Medulla oblongata (tissue), 1 donor: ENCODE measurements at regions not wholly inside any gene's neighbourhood (a gene's known extent, or its start where the extent isn't known, plus 50 kb on each side); places are given as distances from the start of the nearest gene placed in this dataset.

Source experiments
- DNase-seq: peaks from one replicate; pipeline ENCODE4 v3.0.0-alpha.2; 2015; ENCODE audit errors: extremely low spot score

DNA sequence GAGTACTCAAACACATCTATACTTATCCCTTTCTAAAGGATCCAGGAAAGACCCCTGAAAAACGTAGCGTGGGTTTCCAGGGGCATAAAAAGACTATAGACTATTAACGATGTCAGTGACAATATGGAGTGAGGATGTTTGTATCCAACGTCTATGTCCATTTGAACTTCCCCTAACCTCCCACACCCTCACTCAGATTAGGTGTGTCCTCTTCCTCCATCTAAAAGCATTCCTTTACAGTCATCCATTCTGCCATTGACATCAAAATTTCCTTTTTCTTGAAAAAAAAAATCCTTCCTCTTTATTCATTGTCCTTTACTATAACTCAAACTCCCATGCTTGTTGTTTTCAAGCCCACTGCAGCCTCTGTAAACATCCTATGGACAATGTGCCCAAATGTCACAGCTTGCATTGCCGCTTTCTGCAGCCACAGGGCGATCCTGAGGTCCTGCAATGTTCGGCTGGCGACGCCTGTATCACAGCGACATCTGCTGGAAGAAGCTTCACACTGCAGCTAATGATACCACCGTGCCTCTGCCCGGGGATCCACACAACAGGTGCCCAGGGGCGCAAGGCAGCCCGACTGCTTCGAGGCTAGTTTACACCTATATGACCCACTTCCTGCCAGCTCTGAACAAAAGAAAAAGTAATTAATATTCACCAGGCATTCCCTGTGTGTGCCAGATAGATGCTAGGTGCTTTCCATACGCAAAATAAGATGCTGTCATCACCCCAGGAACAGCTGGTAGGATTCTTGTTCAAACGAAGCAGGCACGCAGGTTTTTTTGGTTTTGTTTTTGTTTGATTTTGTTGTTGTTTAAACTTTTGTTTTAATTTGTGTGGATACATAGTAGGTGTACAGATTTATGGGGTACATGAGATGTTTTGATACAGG is 267.9 kb upstream of the GHITM start:
- DNase-seq = peak; percentile 86

DNA sequence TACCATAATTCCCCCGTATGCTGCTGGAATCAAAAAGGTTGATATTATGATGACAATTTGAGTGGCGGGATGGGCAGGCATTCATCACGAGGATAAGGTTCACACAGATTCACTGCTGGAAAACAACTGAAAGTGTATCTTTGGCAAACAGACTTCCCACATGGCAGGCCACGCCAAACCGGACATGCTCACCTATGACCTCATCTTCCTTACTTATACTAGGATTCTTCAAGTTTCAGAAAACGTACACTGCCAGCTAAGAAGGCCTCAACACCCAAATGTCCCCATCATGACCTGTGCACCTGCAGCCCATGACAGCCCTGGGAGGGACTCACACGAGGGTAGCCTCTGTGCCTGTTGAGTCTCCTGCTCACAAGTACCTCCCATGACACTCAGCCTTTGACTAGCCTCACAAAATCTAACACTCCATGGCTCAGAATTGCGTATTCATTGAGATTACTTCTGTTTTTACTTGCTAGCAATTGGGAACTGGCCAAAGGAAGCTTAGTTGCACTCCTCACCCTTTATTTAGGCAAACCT is 259.0 kb upstream of the GHITM start:
- DNase-seq = no peak

- DNase-seq = peak; percentile 73
These were observed 257.6 kb upstream of the GHITM start for GRCh38 chr10:83881661-83882060.

- DNase-seq = no peak
These were observed 252.4 kb upstream of the GHITM start for GRCh38 chr10:83886871-83887270.

DNA sequence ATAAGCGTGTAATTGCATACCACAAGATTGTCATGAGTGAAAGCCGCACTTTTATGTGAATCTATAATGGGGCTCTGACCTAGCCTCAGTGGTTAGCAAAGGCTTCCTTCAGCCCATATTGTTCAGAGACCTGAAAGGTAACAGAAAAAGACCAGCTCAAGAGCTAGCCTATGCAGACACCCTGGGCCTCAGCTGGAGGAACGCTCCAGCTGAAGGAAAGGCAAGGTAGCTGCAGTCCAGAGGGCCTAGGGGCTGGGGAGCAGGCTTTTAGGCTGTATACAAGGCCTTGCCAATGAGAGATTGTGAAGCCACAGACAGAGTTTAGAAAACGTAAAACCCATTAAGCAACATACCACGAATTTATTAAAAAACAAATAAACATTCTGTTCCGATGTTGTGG is 246.6 kb upstream of the GHITM start:
- DNase-seq = no peak

- no peak for DNase-seq
These were observed 243.1 kb upstream of the GHITM start for GRCh38 chr10:83896219-83896618.

DNA sequence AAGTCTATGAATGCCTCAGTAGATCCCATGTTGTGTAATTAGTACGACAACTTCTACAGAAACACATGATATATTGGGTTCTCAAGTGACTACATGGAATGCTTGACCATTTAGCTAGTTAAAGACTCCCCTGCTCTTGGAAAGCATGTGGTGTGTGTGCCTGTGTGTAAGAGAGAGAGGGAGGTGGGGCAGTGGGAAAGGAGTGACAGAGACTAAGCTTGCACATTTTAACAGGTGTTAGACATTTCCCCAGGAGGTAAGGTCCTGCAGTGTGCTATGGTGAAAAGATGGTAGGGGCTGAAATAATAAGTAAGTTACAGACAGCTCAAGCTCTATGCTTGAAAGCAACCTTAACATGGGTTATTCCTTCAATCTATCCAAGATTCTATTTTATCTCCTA is 241.7 kb upstream of the GHITM start:
- no peak for DNase-seq

- no peak for DNase-seq
These were observed 230.8 kb upstream of the GHITM start for GRCh38 chr10:83908506-83908905.

- DNase-seq = no peak
These were observed 230.3 kb upstream of the GHITM start for GRCh38 chr10:83909001-83909400.

DNA sequence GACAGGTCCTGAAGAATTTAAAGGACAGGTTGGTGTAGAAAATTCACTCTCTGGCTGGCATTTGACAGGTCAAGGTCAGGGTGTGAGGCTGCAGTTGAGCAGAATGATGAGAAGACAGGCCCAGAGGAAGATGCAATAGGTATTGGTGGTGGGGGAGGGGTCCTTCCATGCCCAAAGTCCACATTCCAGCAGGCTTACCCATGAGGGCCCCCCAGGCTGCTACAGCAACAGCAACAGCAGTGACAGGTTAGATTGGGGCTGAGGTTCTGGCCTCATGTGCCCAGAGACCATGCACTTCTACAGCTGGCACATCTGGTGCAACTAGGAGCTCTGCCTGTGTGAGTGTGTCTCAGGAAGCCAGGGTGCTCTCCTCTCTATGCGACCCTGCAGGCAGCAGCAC is 223.5 kb upstream of the GHITM start:
- no peak for DNase-seq

DNA sequence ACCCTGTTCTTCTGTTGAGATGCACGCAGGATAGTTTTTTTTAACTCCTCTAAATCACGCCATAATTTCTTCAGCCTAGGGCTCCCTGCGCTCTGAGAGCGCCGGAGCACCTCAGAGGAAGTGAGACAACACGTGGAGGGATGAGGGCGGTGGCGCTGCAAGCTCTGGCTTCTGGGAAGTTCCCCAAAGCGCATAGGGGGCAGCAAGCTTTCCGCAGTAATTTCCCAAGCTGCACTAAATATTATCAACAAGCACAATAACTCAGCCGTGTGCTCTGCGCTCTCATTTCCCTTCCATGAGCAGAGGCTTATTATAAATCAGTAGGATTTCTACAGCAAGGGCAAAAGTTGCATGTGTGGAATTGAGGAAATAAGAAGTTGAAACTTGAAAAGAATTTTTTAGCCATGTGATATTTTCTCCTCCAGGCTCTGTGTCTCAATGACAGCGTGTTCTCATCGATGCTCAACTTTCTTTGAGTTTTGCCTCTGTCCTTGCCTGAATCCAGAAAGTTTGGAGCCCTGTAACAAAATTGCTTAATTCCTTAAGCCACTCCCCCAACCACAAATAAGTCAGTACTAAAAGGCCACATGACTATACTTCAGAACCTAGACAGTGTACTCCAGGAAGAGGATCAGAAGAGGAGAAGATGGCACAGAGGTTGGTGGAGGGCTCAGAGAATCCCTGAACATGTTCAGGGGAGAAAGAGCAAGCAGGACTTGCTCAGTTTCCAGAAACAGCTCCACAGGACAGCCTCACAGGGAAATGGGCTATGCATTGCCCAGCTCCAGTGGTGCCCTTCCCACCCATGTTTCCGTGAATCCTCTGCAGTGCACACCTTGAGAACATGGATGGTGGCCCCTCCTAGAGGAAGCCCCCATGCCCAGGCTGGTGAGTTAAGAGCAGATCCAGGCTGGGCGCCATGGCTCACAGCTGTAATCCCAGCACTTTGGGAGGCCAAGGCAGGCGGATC is 221.5 kb upstream of the GHITM start:
- DNase-seq = peak; percentile 58

GRCh38 chr10:83919187-83919586 is 220.1 kb upstream of the GHITM start:
- no peak for DNase-seq

DNA sequence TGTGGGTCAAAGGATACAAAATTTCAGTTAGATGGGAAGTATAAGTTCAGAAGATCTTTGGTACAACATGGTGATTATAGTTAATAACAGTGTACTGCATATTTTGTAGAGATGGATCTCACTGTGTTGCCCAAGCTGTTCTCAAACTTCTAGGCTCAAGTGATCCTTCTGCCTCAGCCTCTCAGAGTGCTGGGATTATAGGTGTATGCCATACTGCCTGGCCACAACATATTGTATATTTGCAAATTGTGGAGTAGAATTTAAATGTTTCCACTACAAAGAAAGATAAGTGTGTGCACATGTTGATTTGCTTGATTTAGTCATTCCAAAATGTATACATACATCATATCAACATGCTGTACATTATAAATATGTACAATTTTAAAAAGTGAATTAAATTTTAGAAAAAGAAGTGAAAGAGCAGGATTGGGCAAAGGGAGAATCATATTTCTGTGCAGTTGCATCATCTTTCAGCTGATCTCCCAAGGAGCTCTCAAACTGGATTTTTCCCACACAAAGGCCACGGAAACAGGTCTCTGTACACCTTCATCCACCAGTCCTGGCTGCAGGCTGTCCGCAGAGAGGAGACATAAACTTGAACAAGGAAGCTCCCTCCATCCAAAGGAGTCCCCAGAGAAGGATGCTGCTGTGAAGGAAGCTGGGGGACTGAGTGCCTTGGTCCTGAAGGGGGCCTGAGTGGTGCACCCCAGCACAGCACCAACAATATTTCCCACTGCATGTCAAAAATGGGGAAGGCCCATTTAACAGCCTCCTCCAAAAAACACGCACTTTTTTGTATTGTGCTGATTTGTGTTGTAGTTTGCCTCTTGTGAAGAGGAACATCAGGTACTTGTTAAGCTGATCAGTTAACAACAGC is 217.1 kb upstream of the GHITM start:
- no peak for DNase-seq

DNA sequence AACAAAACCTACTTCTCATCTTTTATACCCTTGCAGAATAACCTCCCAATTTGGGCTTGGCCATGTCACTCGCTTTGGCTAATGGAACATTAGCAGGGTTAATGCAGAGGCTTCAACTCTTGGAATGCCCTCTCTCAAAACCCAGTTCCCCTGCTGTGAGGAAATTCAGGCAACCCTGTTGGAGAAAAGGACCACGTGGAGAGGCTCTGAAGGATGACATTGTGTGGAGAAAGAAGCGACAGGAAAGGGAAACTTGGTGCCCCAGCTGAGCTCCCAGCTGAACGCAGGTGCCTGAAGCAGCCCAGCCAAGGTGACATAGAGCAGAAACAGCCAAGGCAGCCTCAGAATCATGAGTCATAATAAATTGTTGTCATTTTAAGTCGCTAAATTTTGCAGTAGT is 214.2 kb upstream of the GHITM start:
- DNase-seq = no peak

DNA sequence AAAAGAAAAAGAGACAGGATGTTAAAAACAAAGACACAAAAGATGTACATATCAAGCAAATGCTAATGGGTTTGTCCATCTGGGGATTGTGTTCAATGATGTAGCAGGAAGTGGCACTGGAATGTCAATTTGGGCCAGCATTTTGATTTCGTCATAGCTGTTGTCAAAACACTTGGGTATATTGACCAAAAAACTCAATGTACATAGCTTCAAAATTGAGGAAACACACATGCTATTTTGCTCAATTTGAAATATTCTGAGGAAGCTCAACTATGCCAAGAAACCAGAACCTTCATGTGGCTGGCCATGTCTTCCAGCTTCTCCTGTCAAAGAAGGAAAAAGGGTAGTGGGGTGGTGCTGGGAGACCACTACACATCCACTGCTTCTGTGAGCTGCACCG is 212.7 kb upstream of the GHITM start:
- DNase-seq = no peak

DNA sequence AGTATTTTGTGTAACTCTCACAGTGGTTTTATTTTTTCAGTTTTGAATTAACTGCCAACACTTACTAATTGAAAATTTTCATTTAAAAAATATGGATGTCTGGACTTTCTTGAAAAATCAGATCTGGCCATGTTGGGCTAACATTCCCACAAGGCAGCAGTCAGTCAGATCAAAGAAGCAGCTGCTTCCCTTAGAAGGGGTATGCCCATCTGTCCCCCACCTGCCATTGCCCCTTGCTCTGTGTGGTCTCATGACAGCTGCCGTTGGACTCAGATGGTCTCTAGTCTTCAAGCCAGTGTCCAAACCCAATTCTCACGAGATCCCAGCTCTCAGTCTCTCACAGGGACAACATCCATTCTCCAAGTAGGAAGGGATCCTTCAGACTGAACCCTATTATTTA is 212.1 kb upstream of the GHITM start:
- DNase-seq = no peak

- DNase-seq = no peak
These were observed 209.9 kb upstream of the GHITM start for GRCh38 chr10:83929399-83929798.

DNA sequence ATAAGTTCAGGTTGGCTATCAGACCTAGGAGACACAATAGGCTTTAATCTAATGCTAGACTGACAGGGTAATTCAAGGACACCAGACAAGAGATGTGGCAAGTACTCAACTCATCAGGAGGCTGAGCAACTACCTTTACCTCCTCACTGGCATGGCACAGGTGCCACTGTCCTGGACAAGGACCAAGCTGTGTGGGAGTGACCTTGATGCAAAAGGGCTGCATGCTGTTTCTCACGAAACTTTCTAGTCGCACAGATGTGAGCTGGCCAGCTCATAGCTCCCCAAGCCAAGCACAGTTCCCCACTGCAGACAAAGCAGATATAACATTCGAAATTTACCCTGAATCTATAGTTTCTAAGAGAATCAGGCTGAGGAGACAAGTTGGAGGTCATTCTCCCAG is 207.6 kb upstream of the GHITM start:
- no peak for DNase-seq

DNA sequence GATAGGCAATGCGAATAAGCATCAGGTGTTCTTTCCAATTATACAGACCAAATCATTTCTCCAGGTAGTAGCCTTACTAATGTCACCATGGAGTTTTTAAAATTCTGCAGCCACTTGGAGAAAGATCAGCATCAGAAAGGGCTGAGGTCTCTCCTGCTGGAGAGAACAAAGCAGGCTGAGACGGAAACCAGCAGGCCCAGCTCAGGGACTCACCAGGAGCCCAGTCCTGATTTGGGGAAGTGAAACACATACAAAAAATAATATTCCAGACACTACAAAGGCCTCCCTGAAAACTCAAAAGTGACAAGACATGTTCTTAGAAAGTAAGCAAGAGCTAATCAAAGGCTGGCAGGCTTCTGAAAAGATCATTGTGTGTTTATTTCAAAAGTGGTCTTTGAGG is 207.1 kb upstream of the GHITM start:
- DNase-seq = no peak

- DNase-seq = no peak
These were observed 205.2 kb upstream of the GHITM start for GRCh38 chr10:83934062-83934461.

DNA sequence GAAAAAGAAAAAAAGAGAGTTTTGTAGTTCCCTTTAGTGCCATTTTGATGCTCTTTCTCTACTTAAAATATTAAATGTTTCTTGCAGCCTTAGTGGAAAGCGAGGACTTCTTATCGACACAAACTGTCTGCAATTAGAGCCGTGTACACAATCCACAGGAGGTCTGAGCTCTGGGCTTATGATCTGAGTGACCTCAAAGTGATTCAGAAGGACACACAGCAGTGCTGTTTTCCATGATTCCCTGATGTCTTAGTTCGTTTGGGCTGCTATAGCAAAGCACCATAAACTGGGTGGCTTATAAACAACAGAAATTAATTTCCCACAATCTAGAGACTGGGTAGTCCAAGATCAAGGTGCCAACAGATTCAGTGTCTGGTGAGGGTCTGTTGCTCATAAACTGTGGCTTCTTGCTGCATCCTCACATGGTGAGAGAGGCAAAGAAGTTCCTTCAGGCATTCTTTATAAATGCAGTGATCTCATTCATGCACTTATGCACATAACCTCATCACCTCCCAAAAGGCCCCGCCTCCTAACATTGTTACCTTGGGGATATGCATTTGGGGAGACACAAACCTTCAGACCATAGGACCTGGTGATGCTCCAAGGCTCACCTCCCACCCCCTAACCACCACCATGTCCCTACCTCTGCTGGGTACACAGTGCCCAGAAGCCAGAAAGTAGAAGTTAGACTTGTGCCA is 204.5 kb upstream of the GHITM start:
- DNase-seq = no peak
